Mesothelial cell of epicardium (in vitro differentiated cells): ENCODE measurements at regions not wholly inside any gene's neighbourhood (a gene's known extent, or its start where the extent isn't known, plus 50 kb on each side); places are given as distances from the start of the nearest gene placed in this dataset.

ENCODE experiments used
- DNase-seq, 2 experiments: peaks; one replicate each; pipeline ENCODE4 v3.0.0; 2021; ENCODE audit warnings: low spot score in 2 of 2; ENCODE audit not compliant: unreplicated experiment in 2 of 2
- H3K27ac Mint-ChIP-seq: 2 replicates; pipeline ENCODE4 v1.8.0; 2021; ENCODE audit warnings: mixed read lengths
- H3K27me3 Mint-ChIP-seq: 2 replicates; pipeline ENCODE4 v1.8.0; 2021; ENCODE audit warnings: low read depth, mixed read lengths
- H3K36me3 Mint-ChIP-seq: 2 replicates; pipeline ENCODE4 v1.8.0; 2021; ENCODE audit warnings: mixed read lengths
- H3K4me1 Mint-ChIP-seq: 2 replicates; pipeline ENCODE4 v1.8.0; 2021; ENCODE audit warnings: mixed read lengths
- H3K4me3 Mint-ChIP-seq: 2 replicates; pipeline ENCODE4 v1.8.0; 2021; ENCODE audit warnings: mild to moderate bottlenecking, moderate library complexity, mixed read lengths
- H3K9me3 Mint-ChIP-seq: 2 replicates; pipeline ENCODE4 v1.8.0; 2021; ENCODE audit warnings: mixed read lengths
- TF ChIP-seq, protein P1 (sequence below): fragments of 200-600 bp; sonication (generic); IDR thresholded peaks from one replicate; pipeline ENCODE4 v1.5.0; 2021; ENCODE audit warnings: antibody characterized with exemption; ENCODE audit not compliant: unreplicated experiment

GRCh38 chrX:107526141-107526540, 76.7 kb downstream of the FRMPD3 start:
- no peaks in the 10 kb centered on the region for H3K36me3 Mint-ChIP-seq
- peaks cover 8% of the 10 kb centered on the region for H3K9me3 Mint-ChIP-seq

DNA sequence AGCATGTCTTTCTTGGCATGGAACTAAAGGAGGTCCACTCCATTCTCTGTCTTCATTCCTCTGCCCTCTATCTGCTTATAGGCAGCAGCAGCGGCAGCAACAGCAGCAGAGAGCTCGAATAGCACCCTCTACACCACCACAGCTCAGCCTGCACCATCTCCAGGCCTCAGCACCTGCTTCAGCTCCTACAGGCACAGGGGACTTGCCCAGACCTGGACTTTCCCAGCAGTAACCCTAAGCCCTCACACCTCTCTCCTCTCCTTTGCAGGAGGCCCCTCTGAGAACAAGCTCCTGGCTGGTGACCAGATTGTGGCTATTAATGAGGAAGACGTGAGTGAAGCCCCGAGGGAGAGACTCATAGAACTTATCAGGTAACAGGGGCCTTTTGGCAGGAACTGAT, 80.7 kb downstream of the FRMPD3 start:
- no peak overlapping the region for H3K4me3 Mint-ChIP-seq
- TF ChIP-seq, protein P1, sequence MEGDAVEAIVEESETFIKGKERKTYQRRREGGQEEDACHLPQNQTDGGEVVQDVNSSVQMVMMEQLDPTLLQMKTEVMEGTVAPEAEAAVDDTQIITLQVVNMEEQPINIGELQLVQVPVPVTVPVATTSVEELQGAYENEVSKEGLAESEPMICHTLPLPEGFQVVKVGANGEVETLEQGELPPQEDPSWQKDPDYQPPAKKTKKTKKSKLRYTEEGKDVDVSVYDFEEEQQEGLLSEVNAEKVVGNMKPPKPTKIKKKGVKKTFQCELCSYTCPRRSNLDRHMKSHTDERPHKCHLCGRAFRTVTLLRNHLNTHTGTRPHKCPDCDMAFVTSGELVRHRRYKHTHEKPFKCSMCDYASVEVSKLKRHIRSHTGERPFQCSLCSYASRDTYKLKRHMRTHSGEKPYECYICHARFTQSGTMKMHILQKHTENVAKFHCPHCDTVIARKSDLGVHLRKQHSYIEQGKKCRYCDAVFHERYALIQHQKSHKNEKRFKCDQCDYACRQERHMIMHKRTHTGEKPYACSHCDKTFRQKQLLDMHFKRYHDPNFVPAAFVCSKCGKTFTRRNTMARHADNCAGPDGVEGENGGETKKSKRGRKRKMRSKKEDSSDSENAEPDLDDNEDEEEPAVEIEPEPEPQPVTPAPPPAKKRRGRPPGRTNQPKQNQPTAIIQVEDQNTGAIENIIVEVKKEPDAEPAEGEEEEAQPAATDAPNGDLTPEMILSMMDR = no peak
- peaks cover 15% of the 10 kb centered on the region for H3K9me3 Mint-ChIP-seq
- H3K27ac Mint-ChIP-seq = no peak overlapping the region
- H3K27me3 Mint-ChIP-seq = peaks cover 21% of the 10 kb centered on the region
- DNase-seq = no peak
- H3K36me3 Mint-ChIP-seq = peaks cover 1% of the 10 kb centered on the region
- H3K4me1 Mint-ChIP-seq = no peaks in the 10 kb centered on the region

More at GRCh38 chrX:107526141-107526540, 76.7 kb downstream of the FRMPD3 start:
- no peak for DNase-seq
- H3K4me1 Mint-ChIP-seq = no peaks in the 10 kb centered on the region
- H3K27ac Mint-ChIP-seq = no peak overlapping the region
- TF ChIP-seq, protein P1 = no peak
- peaks cover 6% of the 10 kb centered on the region for H3K27me3 Mint-ChIP-seq
- no peak overlapping the region for H3K4me3 Mint-ChIP-seq

DNA sequence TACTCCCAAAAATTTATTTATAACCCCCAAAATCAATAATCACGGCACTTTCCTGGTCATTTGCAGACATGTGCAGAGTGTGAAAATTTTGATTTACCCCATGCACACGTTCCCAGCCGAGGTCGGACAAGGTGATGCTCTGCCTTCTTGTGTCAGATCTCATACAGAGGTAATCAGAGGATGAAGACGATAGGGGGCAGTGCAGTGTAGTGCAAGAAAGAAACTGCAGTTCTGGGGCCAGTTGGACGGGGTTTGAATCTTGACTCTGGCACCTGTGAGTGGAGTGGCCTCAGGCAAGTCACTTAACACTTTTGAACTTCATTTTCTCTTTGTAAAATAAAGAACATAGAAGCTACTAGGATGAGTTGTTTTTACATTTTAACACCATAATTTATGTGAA, 88.4 kb downstream of the FRMPD3 start:
- Mint-ChIP-seq H3K4me1 (no peaks in the 10 kb centered on the region), H3K4me3 (no peak overlapping the region), H3K27me3 (peaks cover 4% of the 10 kb centered on the region), H3K27ac (no peak overlapping the region), H3K9me3 (peaks cover 13% of the 10 kb centered on the region), H3K36me3 (no peaks in the 10 kb centered on the region)
- DNase-seq = no peak
- TF ChIP-seq, protein P1 = peak; percentile 20

DNA sequence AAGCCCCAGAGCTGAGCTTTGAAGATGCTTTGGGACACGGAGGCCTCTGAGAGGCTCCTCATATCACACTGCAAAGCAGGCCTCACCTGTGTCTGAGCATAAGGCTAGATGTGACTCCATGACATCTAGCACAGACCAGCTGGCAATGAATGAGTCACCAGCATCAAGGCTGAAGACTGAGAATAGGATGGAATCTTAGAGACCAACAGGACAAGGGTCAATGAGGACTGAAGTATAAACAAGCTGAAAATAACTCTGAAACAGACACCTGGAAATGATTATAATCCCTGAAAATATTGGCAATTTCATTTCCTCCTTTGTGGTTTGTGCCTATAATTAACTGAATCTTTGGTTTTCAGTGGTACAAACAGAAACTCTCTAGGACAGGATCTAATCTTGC, 87.1 kb upstream of the PRPS1 start:
- no peak for DNase-seq
- peaks cover 14% of the 10 kb centered on the region for H3K9me3 Mint-ChIP-seq
- H3K4me3 Mint-ChIP-seq = no peak overlapping the region
- H3K4me1 Mint-ChIP-seq = no peaks in the 10 kb centered on the region
- no peaks in the 10 kb centered on the region for H3K27me3 Mint-ChIP-seq
- H3K27ac Mint-ChIP-seq = no peak overlapping the region
- TF ChIP-seq, protein P1 = no peak
- H3K36me3 Mint-ChIP-seq = no peaks in the 10 kb centered on the region

- no peaks in the 10 kb centered on the region for H3K4me1 Mint-ChIP-seq
- H3K9me3 Mint-ChIP-seq = peaks cover 15% of the 10 kb centered on the region
- no peak overlapping the region for H3K27ac Mint-ChIP-seq
- TF ChIP-seq, protein P1 = no peak
- H3K36me3 Mint-ChIP-seq = no peaks in the 10 kb centered on the region
- DNase-seq = no peak
- H3K27me3 Mint-ChIP-seq = no peaks in the 10 kb centered on the region
- H3K4me3 Mint-ChIP-seq = no peak overlapping the region
Measured at GRCh38 chrX:107542040-107542439, 86.3 kb upstream of the PRPS1 start.

GRCh38 chrX:107542500-107542899, 85.8 kb upstream of the PRPS1 start:
- H3K4me1 Mint-ChIP-seq = no peaks in the 10 kb centered on the region
- no peak overlapping the region for H3K27ac Mint-ChIP-seq
- peaks cover 12% of the 10 kb centered on the region for H3K9me3 Mint-ChIP-seq
- H3K4me3 Mint-ChIP-seq = no peak overlapping the region
- no peaks in the 10 kb centered on the region for H3K27me3 Mint-ChIP-seq
- TF ChIP-seq, protein P1 = no peak
- no peak for DNase-seq
- no peaks in the 10 kb centered on the region for H3K36me3 Mint-ChIP-seq
